Stimulated activated naive CD4-positive, alpha-beta T cell (primary cell): ENCODE measurements at regions not wholly inside any gene's neighbourhood (a gene's known extent, or its start where the extent isn't known, plus 50 kb on each side); places are given as distances from the start of the nearest gene placed in this dataset.

Experiments
- DNase-seq, 6 experiments: peaks; one replicate each; lab custom pipeline; 2025; lab: John Stamatoyannopoulos, UW

GRCh38 chr10:83663918-83664317 is 475.4 kb upstream of the GHITM start:
- no peak for DNase-seq

- DNase-seq: no peak
These were observed 472.5 kb upstream of the GHITM start for GRCh38 chr10:83666762-83667161.

- no peak for DNase-seq
These were observed 471.7 kb upstream of the GHITM start for GRCh38 chr10:83667594-83667993.

- DNase-seq: no peak
These were observed 466.0 kb upstream of the GHITM start for GRCh38 chr10:83673316-83673715.

GRCh38 chr10:83677795-83678194 is 461.5 kb upstream of the GHITM start:
- DNase-seq: no peak

- DNase-seq: no peak
These were observed 460.5 kb upstream of the GHITM start for GRCh38 chr10:83678850-83679249.

GRCh38 chr10:83680470-83680891 is 458.8 kb upstream of the GHITM start:
- DNase-seq: no peak

- DNase-seq: no peak
These were observed 456.9 kb upstream of the GHITM start for GRCh38 chr10:83682414-83682813.

GRCh38 chr10:83685458-83685857 is 453.9 kb upstream of the GHITM start:
- DNase-seq: no peak

- no peak for DNase-seq
These were observed 447.3 kb upstream of the GHITM start for GRCh38 chr10:83691791-83692596.

- DNase-seq: no peak
These were observed 440.4 kb upstream of the GHITM start for GRCh38 chr10:83698899-83699298.

GRCh38 chr10:83701799-83702198 is 437.5 kb upstream of the GHITM start:
- DNase-seq: no peak

GRCh38 chr10:83702731-83703130 is 436.6 kb upstream of the GHITM start:
- DNase-seq: no peak

- DNase-seq: no peak
These were observed 433.2 kb upstream of the GHITM start for GRCh38 chr10:83706120-83706519.

- DNase-seq: no peak
These were observed 432.2 kb upstream of the GHITM start for GRCh38 chr10:83706952-83707582.

GRCh38 chr10:83713423-83713822 is 425.9 kb upstream of the GHITM start:
- no peak for DNase-seq

GRCh38 chr10:83723080-83723479 is 416.2 kb upstream of the GHITM start:
- no peak for DNase-seq

- DNase-seq: no peak
These were observed 414.7 kb upstream of the GHITM start for GRCh38 chr10:83724471-83725241.

- no peak for DNase-seq
These were observed 413.7 kb upstream of the GHITM start for GRCh38 chr10:83725567-83725966.

GRCh38 chr10:83734278-83734677 is 405.0 kb upstream of the GHITM start:
- no peak for DNase-seq

GRCh38 chr10:83736008-83736407 is 403.3 kb upstream of the GHITM start:
- DNase-seq: no peak

- no peak for DNase-seq
These were observed 388.7 kb upstream of the GHITM start for GRCh38 chr10:83750604-83751003.

GRCh38 chr10:83753490-83753889 is 385.8 kb upstream of the GHITM start:
- DNase-seq: no peak
